Muscle of leg (tissue), 3 donors: ENCODE measurements at regions not wholly inside any gene's neighbourhood (a gene's known extent, or its start where the extent isn't known, plus 50 kb on each side); places are given as distances from the start of the nearest gene placed in this dataset.

Source experiments
- DNase-seq: peaks from one replicate; pipeline ENCODE4 v3.0.0; 2013
- H3K27ac ChIP-seq: one replicate; pipeline ENCODE4 v1.5.1; 2013; ENCODE audit warnings: mild to moderate bottlenecking, low read length, control low read depth
- H3K27me3 ChIP-seq: one replicate; pipeline ENCODE4 v1.6.1; 2013; ENCODE audit warnings: low read length; ENCODE audit not compliant: control insufficient read depth, insufficient read depth
- H3K36me3 ChIP-seq: one replicate; pipeline ENCODE4 v1.6.1; 2013; ENCODE audit warnings: low read length; ENCODE audit not compliant: control insufficient read depth, insufficient read depth
- H3K4me1 ChIP-seq: one replicate; pipeline ENCODE4 v1.6.1; 2013; ENCODE audit warnings: low read length; ENCODE audit not compliant: control insufficient read depth, insufficient read depth
- H3K4me3 ChIP-seq: one replicate; pipeline ENCODE4 v1.5.1; 2013; ENCODE audit warnings: low read length, control low read depth
- H3K9me3 ChIP-seq: replicated peaks from 2 replicates; pipeline ENCODE4 v1.6.1; 2013; ENCODE audit warnings: low read depth, low read length; ENCODE audit not compliant: control insufficient read depth
- WGBS: methylation state at CpG from one replicate; pipeline ENCODE4 v1.1.5; 2013; ENCODE audit warnings: missing lambda C conversion rate; ENCODE audit not compliant: insufficient coverage; 5-methylcytosine and 5-hydroxymethylcytosine counted together

- H3K27ac ChIP-seq: no peak overlapping the region
These were observed 311.5 kb downstream of the CNTN3 start for GRCh38 chr3:74302969-74303368.

DNA sequence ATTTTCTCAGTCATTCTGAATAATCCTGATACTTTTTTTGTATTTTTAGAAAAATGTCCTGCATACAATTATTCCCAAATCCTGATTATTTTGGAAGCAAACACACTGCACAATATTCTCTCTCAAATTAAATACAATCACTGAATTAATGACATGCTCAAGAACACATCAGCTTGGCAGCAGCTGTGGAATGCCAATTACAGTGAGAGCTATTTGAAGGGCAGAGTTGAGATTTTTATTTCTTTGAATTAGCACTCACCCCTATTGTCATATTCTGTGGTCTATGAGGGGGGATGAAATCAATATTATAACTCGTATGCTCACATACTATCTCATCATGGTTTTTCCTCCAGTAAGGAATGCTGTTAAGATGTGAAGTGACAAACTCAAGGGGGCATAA is 312.2 kb downstream of the CNTN3 start:
- H3K36me3 ChIP-seq: no peaks in the 10 kb centered on the region
- H3K9me3 ChIP-seq: no peaks in the 10 kb centered on the region
- no peaks in the 10 kb centered on the region for H3K27me3 ChIP-seq
- H3K27ac ChIP-seq: no peak overlapping the region
- H3K4me1 ChIP-seq: no peaks in the 10 kb centered on the region
- H3K4me3 ChIP-seq: no peak overlapping the region
- no CpG with 5 or more reads among the region's 1 CpG for WGBS
- DNase-seq: no peak

More at GRCh38 chr3:74302969-74303368, 311.5 kb downstream of the CNTN3 start:
- Histone ChIP-seq H3K27me3 (no peaks in the 10 kb centered on the region), H3K9me3 (no peaks in the 10 kb centered on the region), H3K4me3 (no peak overlapping the region), H3K4me1 (no peaks in the 10 kb centered on the region), H3K36me3 (no peaks in the 10 kb centered on the region)
- peak; percentile 41 for DNase-seq
- WGBS: no CpG with 5 or more reads among the region's 1 CpG

DNA sequence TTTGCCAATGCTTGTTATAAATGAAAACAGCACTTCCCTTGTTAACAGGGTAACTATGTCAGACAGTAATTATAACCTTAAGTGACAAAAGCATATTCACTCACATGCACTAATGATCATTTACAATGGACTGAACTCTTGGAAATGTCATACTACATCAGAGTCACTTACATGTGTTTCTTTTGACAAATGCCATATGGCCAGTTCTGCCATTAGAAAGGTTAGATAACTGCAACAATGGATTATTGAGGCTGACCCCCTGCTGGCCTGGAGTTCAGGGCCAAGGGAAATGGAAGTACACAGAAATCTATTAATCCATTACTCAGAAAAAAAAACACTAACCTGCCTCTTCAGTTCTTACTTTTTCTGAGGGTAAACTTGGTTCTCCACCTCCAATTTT is 313.4 kb downstream of the CNTN3 start:
- no peaks in the 10 kb centered on the region for H3K36me3 ChIP-seq
- no peaks in the 10 kb centered on the region for H3K4me1 ChIP-seq
- no peaks in the 10 kb centered on the region for H3K27me3 ChIP-seq
- no peak overlapping the region for H3K27ac ChIP-seq
- H3K9me3 ChIP-seq: no peaks in the 10 kb centered on the region
- no peak overlapping the region for H3K4me3 ChIP-seq
- DNase-seq: no peak

DNA sequence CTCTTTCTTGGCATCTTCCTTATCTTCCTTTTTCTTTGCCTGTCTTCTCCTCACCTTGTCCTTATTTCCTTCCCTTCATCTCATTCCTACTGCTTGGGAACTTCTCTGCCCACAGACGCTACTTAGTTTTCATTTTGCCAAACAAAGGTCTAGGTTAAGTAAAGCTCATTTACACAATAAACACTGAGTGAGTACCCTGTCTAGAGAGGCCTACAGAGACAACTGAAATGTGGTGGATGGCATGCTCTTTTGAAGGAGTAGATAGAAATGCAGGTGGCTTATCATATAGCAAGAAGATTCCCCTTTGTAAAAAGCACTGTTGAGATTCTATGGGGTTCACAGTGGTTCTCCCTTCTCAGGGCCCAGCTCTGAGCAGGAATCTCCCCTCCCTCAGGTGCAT is 319.0 kb downstream of the CNTN3 start:
- Histone ChIP-seq H3K9me3 (no peaks in the 10 kb centered on the region), H3K4me1 (no peaks in the 10 kb centered on the region), H3K36me3 (no peaks in the 10 kb centered on the region), H3K27me3 (no peaks in the 10 kb centered on the region), H3K27ac (no peak overlapping the region), H3K4me3 (no peak overlapping the region)
- no CpG with 5 or more reads among the region's 1 CpG for WGBS
- DNase-seq: no peak

- H3K9me3 ChIP-seq: no peaks in the 10 kb centered on the region
- WGBS: 71% methylated on average over 1 of the region's 2 CpGs
- no peak overlapping the region for H3K27ac ChIP-seq
- no peaks in the 10 kb centered on the region for H3K36me3 ChIP-seq
- no peak overlapping the region for H3K4me3 ChIP-seq
- H3K27me3 ChIP-seq: no peaks in the 10 kb centered on the region
- H3K4me1 ChIP-seq: no peaks in the 10 kb centered on the region
- no peak for DNase-seq
These were observed 325.7 kb downstream of the CNTN3 start for GRCh38 chr3:74288761-74289160.

- Histone ChIP-seq H3K4me1 (no peaks in the 10 kb centered on the region), H3K36me3 (no peaks in the 10 kb centered on the region), H3K4me3 (no peak overlapping the region), H3K27ac (no peak overlapping the region), H3K27me3 (no peaks in the 10 kb centered on the region), H3K9me3 (no peaks in the 10 kb centered on the region)
- WGBS: no CpG with 5 or more reads among the region's 1 CpG
- no peak for DNase-seq
These were observed 326.9 kb downstream of the CNTN3 start for GRCh38 chr3:74287557-74287956.

DNA sequence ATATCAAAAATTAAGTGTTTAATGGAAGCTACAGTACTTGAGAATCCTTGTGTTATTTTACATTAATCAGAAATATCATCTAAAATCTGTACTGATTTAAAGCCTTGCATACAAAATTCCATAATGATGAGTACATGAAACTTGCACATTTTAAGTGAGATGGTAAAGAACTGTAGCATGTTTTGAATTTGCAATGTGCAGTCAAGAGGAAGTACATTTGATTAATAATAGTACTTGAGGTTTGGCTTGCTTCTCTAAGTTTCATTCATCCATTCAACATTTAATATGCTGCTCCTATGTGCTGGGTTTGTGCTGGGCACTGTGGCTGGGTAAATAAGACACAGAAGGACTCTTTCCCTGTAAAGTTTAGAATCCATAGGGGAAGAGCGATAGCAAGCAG is 332.3 kb downstream of the CNTN3 start:
- WGBS: no CpG with 5 or more reads among the region's 1 CpG
- Histone ChIP-seq H3K9me3 (peaks cover 3% of the 10 kb centered on the region), H3K27ac (no peak overlapping the region), H3K27me3 (no peaks in the 10 kb centered on the region), H3K4me1 (no peaks in the 10 kb centered on the region), H3K36me3 (no peaks in the 10 kb centered on the region), H3K4me3 (no peak overlapping the region)
- no peak for DNase-seq

DNA sequence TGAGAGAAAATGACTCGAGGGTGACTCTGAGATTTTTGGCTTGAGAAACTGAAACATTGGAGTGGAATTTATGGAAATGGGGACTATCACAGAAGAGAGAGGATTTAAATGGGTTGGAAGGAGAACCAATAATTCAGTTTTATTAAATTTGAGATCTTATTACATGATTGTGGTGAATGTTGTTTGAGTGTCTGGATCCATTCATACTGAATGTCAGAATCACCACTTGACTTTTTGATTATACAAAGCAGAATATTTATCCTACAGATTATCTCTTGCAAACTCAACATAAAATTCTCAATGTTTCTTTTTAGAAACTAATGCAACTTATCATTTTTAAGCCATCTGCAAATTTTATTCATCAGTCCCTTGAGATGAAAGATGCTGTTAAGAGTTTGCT is 332.8 kb downstream of the CNTN3 start:
- Histone ChIP-seq H3K27ac (no peak overlapping the region), H3K9me3 (peaks cover 3% of the 10 kb centered on the region), H3K4me1 (no peaks in the 10 kb centered on the region), H3K36me3 (no peaks in the 10 kb centered on the region), H3K27me3 (no peaks in the 10 kb centered on the region), H3K4me3 (no peak overlapping the region)
- DNase-seq: no peak
- 50% methylated on average over 1 of the region's 1 CpG for WGBS

GRCh38 chr3:74273555-74274402 is 340.7 kb downstream of the CNTN3 start:
- H3K27ac ChIP-seq: no peak overlapping the region
- no peaks in the 10 kb centered on the region for H3K36me3 ChIP-seq
- H3K27me3 ChIP-seq: no peaks in the 10 kb centered on the region
- H3K4me1 ChIP-seq: no peaks in the 10 kb centered on the region
- H3K9me3 ChIP-seq: peaks cover 3% of the 10 kb centered on the region
- peak; percentile 5 for DNase-seq
- WGBS: 63% methylated on average over 5 of the region's 12 CpGs
- H3K4me3 ChIP-seq: no peak overlapping the region

DNA sequence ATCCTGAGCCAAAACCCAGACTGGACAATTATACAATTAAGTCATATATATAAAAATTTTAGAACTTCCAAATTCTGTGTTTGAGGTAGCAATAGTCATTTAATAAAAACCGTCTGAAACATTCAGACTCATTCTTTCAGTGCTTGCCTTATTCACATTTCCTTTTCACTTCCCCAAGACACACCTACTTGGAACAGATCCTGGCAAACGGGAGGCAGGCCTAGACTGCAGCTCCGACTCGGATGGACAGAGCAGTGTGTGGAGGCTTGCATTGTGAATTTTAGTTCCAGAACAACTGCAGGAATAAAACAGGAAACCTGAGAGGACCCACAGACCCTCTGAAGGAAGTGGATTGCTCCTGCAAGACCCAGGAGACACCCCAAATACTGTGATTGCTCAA is 341.4 kb downstream of the CNTN3 start:
- H3K4me1 ChIP-seq: no peaks in the 10 kb centered on the region
- H3K4me3 ChIP-seq: no peak overlapping the region
- H3K27ac ChIP-seq: no peak overlapping the region
- no CpG with 5 or more reads among the region's 4 CpGs for WGBS
- no peaks in the 10 kb centered on the region for H3K36me3 ChIP-seq
- peak; percentile 94 for DNase-seq
- no peaks in the 10 kb centered on the region for H3K27me3 ChIP-seq
- H3K9me3 ChIP-seq: no peaks in the 10 kb centered on the region

DNA sequence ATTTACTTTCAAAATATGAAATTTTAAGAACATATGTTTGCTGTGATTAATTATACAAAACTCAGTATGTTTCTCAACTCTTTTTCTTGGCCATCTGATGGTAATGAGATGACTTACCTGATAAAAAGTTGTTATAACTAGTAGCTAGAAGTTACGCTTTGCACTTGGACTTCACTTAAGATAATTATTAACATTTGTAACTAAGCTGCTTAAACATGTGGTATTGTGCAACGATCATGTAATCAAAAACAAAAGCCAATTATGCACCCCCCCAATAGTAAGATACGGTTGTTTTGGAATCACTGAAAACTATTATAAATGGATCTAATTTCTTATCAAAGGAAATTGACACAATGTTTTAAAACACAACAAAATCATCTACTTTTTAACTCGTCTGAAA is 342.9 kb downstream of the CNTN3 start:
- H3K9me3 ChIP-seq: no peaks in the 10 kb centered on the region
- H3K4me3 ChIP-seq: no peak overlapping the region
- DNase-seq: no peak
- H3K27ac ChIP-seq: no peak overlapping the region
- H3K4me1 ChIP-seq: no peaks in the 10 kb centered on the region
- no CpG with 5 or more reads among the region's 4 CpGs for WGBS
- H3K27me3 ChIP-seq: no peaks in the 10 kb centered on the region
- no peaks in the 10 kb centered on the region for H3K36me3 ChIP-seq
